H9 (cell line): ENCODE measurements at regions not wholly inside any gene's neighbourhood (a gene's known extent, or its start where the extent isn't known, plus 50 kb on each side); places are given as distances from the start of the nearest gene placed in this dataset.

Source experiments
- DNase-seq: peaks from one replicate; pipeline ENCODE4 v3.0.0-alpha.2; 2017
- H2AFZ ChIP-seq: one replicate; pipeline ENCODE4 v1.6.1; 2013; ENCODE audit warnings: mild to moderate bottlenecking, low read length, control low read depth, moderate library complexity
- H2AK5ac ChIP-seq: 2 replicates; pipeline ENCODE4 v1.6.1; 2013; ENCODE audit warnings: low read length, control low read depth, mixed read lengths; ENCODE audit not compliant: insufficient read length
- H2BK120ac ChIP-seq: one replicate; pipeline ENCODE4 v1.6.1; 2013; ENCODE audit warnings: low read depth, mild to moderate bottlenecking, low read length, control low read depth, inconsistent platforms; ENCODE audit not compliant: poor library complexity, severe bottlenecking
- H2BK12ac ChIP-seq: 2 replicates; pipeline ENCODE4 v1.6.1; 2013; ENCODE audit warnings: low read length, control low read depth, mixed read lengths, low read depth; ENCODE audit not compliant: insufficient read length
- H2BK15ac ChIP-seq: 2 replicates; pipeline ENCODE4 v1.6.1; 2013; ENCODE audit warnings: low read depth, low read length, control low read depth
- H2BK20ac ChIP-seq: one replicate; pipeline ENCODE4 v1.6.1; 2013; ENCODE audit warnings: low read depth, mild to moderate bottlenecking, low read length, control low read depth, inconsistent platforms; ENCODE audit not compliant: poor library complexity, severe bottlenecking
- H2BK5ac ChIP-seq: 2 replicates; pipeline ENCODE4 v1.6.1; 2013; ENCODE audit warnings: low read length, control low read depth, mixed read lengths; ENCODE audit not compliant: insufficient read length
- H3K14ac ChIP-seq: 2 replicates; pipeline ENCODE4 v1.6.1; 2013; ENCODE audit warnings: low read length, control low read depth; ENCODE audit not compliant: insufficient read depth
- H3K18ac ChIP-seq: 2 replicates; pipeline ENCODE4 v1.6.1; 2013; ENCODE audit warnings: low read depth, mild to moderate bottlenecking, mixed read lengths, low read length, control low read depth; ENCODE audit not compliant: insufficient read length
- H3K23ac ChIP-seq: 2 replicates; pipeline ENCODE4 v1.6.1; 2013; ENCODE audit warnings: low read length, control low read depth, mixed read lengths, low read depth; ENCODE audit not compliant: insufficient read length
- H3K23me2 ChIP-seq: 2 replicates; pipeline ENCODE4 v1.6.1; 2013; ENCODE audit warnings: low read depth, mild to moderate bottlenecking, mixed read lengths, low read length, control low read depth; ENCODE audit not compliant: insufficient read length, poor library complexity, severe bottlenecking
- H3K27ac ChIP-seq: 2 replicates; pipeline ENCODE4 v1.5.1; 2013; ENCODE audit warnings: low read length, control low read depth, mixed read lengths, low read depth; ENCODE audit not compliant: insufficient read length
- H3K27me3 ChIP-seq: 2 replicates; pipeline ENCODE4 v1.6.1; 2013; ENCODE audit warnings: low read length, control low read depth, inconsistent platforms; ENCODE audit not compliant: insufficient read depth
- H3K4ac ChIP-seq: 2 replicates; pipeline ENCODE4 v1.6.1; 2013; ENCODE audit warnings: low read depth, mild to moderate bottlenecking, control low read depth, inconsistent platforms, low read length, moderate library complexity
- H3K4me1 ChIP-seq: 2 replicates; pipeline ENCODE4 v1.6.1; 2013; ENCODE audit warnings: low read length, control low read depth, inconsistent platforms; ENCODE audit not compliant: insufficient read depth
- H3K4me2 ChIP-seq: 2 replicates; pipeline ENCODE4 v1.6.1; 2013; ENCODE audit warnings: low read length, control low read depth, mixed read lengths; ENCODE audit not compliant: insufficient read length, insufficient read depth
- H3K56ac ChIP-seq: 2 replicates; pipeline ENCODE4 v1.6.1; 2013; ENCODE audit warnings: low read depth, mild to moderate bottlenecking, mixed read lengths, low read length, control low read depth; ENCODE audit not compliant: insufficient read length
- H3K79me1 ChIP-seq: 2 replicates; pipeline ENCODE4 v1.6.1; 2013; ENCODE audit warnings: low read depth, mild to moderate bottlenecking, moderate library complexity, low read length, control low read depth, inconsistent platforms; ENCODE audit not compliant: insufficient read depth, poor library complexity, severe bottlenecking
- H3K79me2 ChIP-seq: 2 replicates; pipeline ENCODE4 v1.6.1; 2013; ENCODE audit warnings: low read length, control low read depth, inconsistent platforms; ENCODE audit not compliant: insufficient read depth
- H3K9ac ChIP-seq: 2 replicates; pipeline ENCODE4 v1.6.1; 2013; ENCODE audit warnings: low read length, control low read depth, mixed read lengths; ENCODE audit not compliant: insufficient read length; ENCODE audit errors: extremely low read depth
- H3K9me3 ChIP-seq: one replicate; pipeline ENCODE4 v1.6.1; 2013; ENCODE audit warnings: low read depth, low read length, inconsistent platforms; ENCODE audit not compliant: control insufficient read depth
- H3T11ph ChIP-seq: one replicate; pipeline ENCODE4 v1.6.1; 2013; ENCODE audit warnings: mild to moderate bottlenecking, low read length, control low read depth, inconsistent platforms
- H4K20me1 ChIP-seq: one replicate; pipeline ENCODE4 v1.6.1; 2013; ENCODE audit not compliant: control insufficient read depth, insufficient read length, insufficient read depth
- H4K5ac ChIP-seq: 2 replicates; pipeline ENCODE4 v1.6.1; 2013; ENCODE audit warnings: low read depth, mild to moderate bottlenecking, mixed read lengths, low read length, control low read depth; ENCODE audit not compliant: insufficient read length
- H4K8ac ChIP-seq: replicated peaks from 2 replicates; pipeline ENCODE4 v1.6.1; 2013; ENCODE audit warnings: low read length, control low read depth, mixed read lengths, low read depth; ENCODE audit not compliant: insufficient read length
- H4K91ac ChIP-seq: 2 replicates; pipeline ENCODE4 v1.6.1; 2013; ENCODE audit warnings: low read depth, mild to moderate bottlenecking, moderate library complexity, mixed read lengths, low read length, control low read depth; ENCODE audit not compliant: insufficient read length
- H3K27ac Mint-ChIP-seq, 3 experiments: 2 replicates in 2 of 3; 3 replicates in 1 of 3; pipeline ENCODE4 v1.8.0; 2020 to 2021; ENCODE audit warnings: mixed read lengths in 3 of 3, mild to moderate bottlenecking in 1 of 3, moderate library complexity in 1 of 3
- H3K27me3 Mint-ChIP-seq: 2 replicates; pipeline ENCODE4 v1.8.0; 2021; ENCODE audit warnings: low read depth, mild to moderate bottlenecking, moderate library complexity, mixed read lengths
- H3K36me3 Mint-ChIP-seq, 3 experiments: 2 replicates in 2 of 3; 3 replicates in 1 of 3; pipeline ENCODE4 v1.8.0; 2020 to 2021; ENCODE audit warnings: low read depth in 3 of 3, mixed read lengths in 3 of 3; ENCODE audit not compliant: insufficient read depth in 1 of 3
- H3K4me1 Mint-ChIP-seq, 2 experiments: 2 replicates each; pipeline ENCODE4 v1.8.0; 2020; ENCODE audit warnings: mixed read lengths in 2 of 2
- H3K4me3 Mint-ChIP-seq, 2 experiments: 2 replicates in 1 of 2; 3 replicates in 1 of 2; pipeline ENCODE4 v1.8.0; 2020 to 2021; ENCODE audit warnings: mild to moderate bottlenecking in 2 of 2, mixed read lengths in 2 of 2, moderate library complexity in 1 of 2
- H3K9me3 Mint-ChIP-seq, 2 experiments: 2 replicates in 1 of 2; 3 replicates in 1 of 2; pipeline ENCODE4 v1.8.0; 2020; ENCODE audit warnings: mild to moderate bottlenecking in 2 of 2, mixed read lengths in 2 of 2, moderate library complexity in 1 of 2
- CTCF ChIP-seq: fragments of 200-600 bp; sonication (generic); conservative IDR thresholded peaks from 3 replicates; pipeline ENCODE4 v1.8.0; 2021; ENCODE audit warnings: antibody characterized with exemption, mild to moderate bottlenecking
- WGBS: extraction: QIAGEN DNeasy Blood & Tissue Kit; methylation state at CpG from one replicate; pipeline ENCODE4 v1.1.7; 2013; ENCODE audit warnings: missing lambda C conversion rate, low lambda C conversion rate, mixed read lengths; ENCODE audit not compliant: insufficient read length; ENCODE audit errors: extremely low coverage; 5-methylcytosine and 5-hydroxymethylcytosine counted together

GRCh38 chr9:100671898-100672297, 94.0 kb downstream of the CAVIN4 start:
- TF ChIP-seq CTCF, result no peak
- no peak overlapping the region for H4K5ac ChIP-seq
- no peak overlapping the region for H3K14ac ChIP-seq
- no peak overlapping the region for H2BK20ac ChIP-seq
- H3T11ph ChIP-seq, result no peak overlapping the region
- Mint-ChIP-seq H3K4me3 (no peak overlapping the region), H3K4me1 (peaks cover 32 to 35% of the 10 kb centered on the region in 2 experiments), H3K9me3 (peaks cover 5 to 9% of the 10 kb centered on the region in 2 experiments; a peak in 4 of 5 replicates), H3K36me3 (peaks cover 0 to 6% (median 4%) of the 10 kb centered on the region in 3 experiments; a peak in 3 of 7 replicates), H3K27me3 (peaks cover 5% of the 10 kb centered on the region), H3K27ac (peak overlapping the region in 1 of 3 experiments; percentile 53; a peak in 3 of 7 replicates)
- no peak overlapping the region for H3K4ac ChIP-seq
- H3K27me3 ChIP-seq, result no peaks in the 10 kb centered on the region
- H2BK15ac ChIP-seq, result no peak overlapping the region
- H3K23me2 ChIP-seq, result no peaks in the 10 kb centered on the region
- no peak overlapping the region for H2AFZ ChIP-seq
- H3K18ac ChIP-seq, result no peak overlapping the region
- no peaks in the 10 kb centered on the region for H3K79me1 ChIP-seq
- H4K91ac ChIP-seq, result no peak overlapping the region
- no peak overlapping the region for H3K27ac ChIP-seq
- peaks cover 4% of the 10 kb centered on the region for H3K9me3 ChIP-seq
- no peak overlapping the region for H3K23ac ChIP-seq
- H4K8ac ChIP-seq, result no peak overlapping the region
- DNase-seq, result no peak
- H2BK5ac ChIP-seq, result no peak overlapping the region
- H2BK12ac ChIP-seq, result no peak overlapping the region
- H3K9ac ChIP-seq, result no peak overlapping the region
- H3K79me2 ChIP-seq, result no peaks in the 10 kb centered on the region
- peaks cover 10% of the 10 kb centered on the region for H3K4me1 ChIP-seq
- no peak overlapping the region for H2AK5ac ChIP-seq
- H2BK120ac ChIP-seq, result no peak overlapping the region
- H4K20me1 ChIP-seq, result no peaks in the 10 kb centered on the region
- H3K56ac ChIP-seq, result no peak overlapping the region
- H3K4me2 ChIP-seq, result no peak overlapping the region
- no CpG with 5 or more reads among the region's 5 CpGs for WGBS
